ENCODE measurements at regions not wholly inside any gene's neighbourhood (a gene's known extent, or its start where the extent isn't known, plus 50 kb on each side); places are given as distances from the start of the nearest gene placed in this dataset.
A peak's percentile ranks its signal among the peaks of the same experiment; 100 is the strongest.

GRCh38 chr12:28090835-28091234 is 99.4 kb upstream of the CCDC91 start:
- peaks cover 12% of the 10 kb centered on the region for H3K4me1 ChIP-seq
- no peak overlapping the region for H3K27ac ChIP-seq
- Mint-ChIP-seq H3K4me1 (peaks cover 15% of the 10 kb centered on the region), H3K36me3 (no peaks in the 10 kb centered on the region), H3K27me3 (ENCODE audit: insufficient read depth, low read depth) (peaks cover 2% of the 10 kb centered on the region), H3K4me3 (no peak overlapping the region), H3K9me3 (no peaks in the 10 kb centered on the region), H3K27ac (no peak overlapping the region)
- H3K27me3 ChIP-seq = no peaks in the 10 kb centered on the region
- no peaks in the 10 kb centered on the region for H3K79me2 ChIP-seq (ENCODE audit: low read depth)
- no peak overlapping the region for H3K4me2 ChIP-seq
- H3K9me3 ChIP-seq (ENCODE audit: low read depth) = no peaks in the 10 kb centered on the region
- no peak overlapping the region for H3K9ac ChIP-seq
- no peak for DNase-seq (ENCODE audit: low spot score)
- TF ChIP-seq CTCF (IDR thresholded peaks at IDR 0.05) = no peak
- no peaks in the 10 kb centered on the region for H3K36me3 ChIP-seq
- H3F3A ChIP-seq (ENCODE audit: low read depth) = no peaks in the 10 kb centered on the region
- H2AFZ ChIP-seq (replicated peaks) = no peak overlapping the region
- H3K4me3 ChIP-seq = no peak overlapping the region
- H4K20me1 ChIP-seq (ENCODE audit: low read depth) = no peaks in the 10 kb centered on the region

- Mint-ChIP-seq H3K9me3 (no peaks in the 10 kb centered on the region), H3K27ac (no peak overlapping the region), H3K4me3 (no peak overlapping the region), H3K36me3 (no peaks in the 10 kb centered on the region), H3K4me1 (peaks cover 18% of the 10 kb centered on the region), H3K27me3 (ENCODE audit: insufficient read depth, low read depth) (peaks cover 2% of the 10 kb centered on the region)
- no peak for TF ChIP-seq EZH2 (IDR thresholded peaks at IDR 0.05)
- no peak for TF ChIP-seq CTCF (IDR thresholded peaks at IDR 0.05)
- no peak for TF ChIP-seq EZH2phosphoT487 (IDR thresholded peaks at IDR 0.05)
- H3K4me2 ChIP-seq = no peak overlapping the region
- peaks cover 12% of the 10 kb centered on the region for H3K4me1 ChIP-seq
- no peak overlapping the region for H3K9ac ChIP-seq
- DNase-seq (ENCODE audit: low spot score) = no peak
- no peak overlapping the region for H3K4me3 ChIP-seq
- no peak overlapping the region for H2AFZ ChIP-seq (replicated peaks)
- no peaks in the 10 kb centered on the region for H3K9me3 ChIP-seq (ENCODE audit: low read depth)
- H3F3A ChIP-seq (ENCODE audit: low read depth) = no peaks in the 10 kb centered on the region
- no peaks in the 10 kb centered on the region for H3K36me3 ChIP-seq
- H4K20me1 ChIP-seq (ENCODE audit: low read depth) = no peaks in the 10 kb centered on the region
- no peaks in the 10 kb centered on the region for H3K79me2 ChIP-seq (ENCODE audit: low read depth)
- H3K27me3 ChIP-seq = no peaks in the 10 kb centered on the region
- H3K27ac ChIP-seq = no peak overlapping the region
These were observed 97.9 kb upstream of the CCDC91 start for GRCh38 chr12:28092396-28092795.

GRCh38 chr12:28096649-28097048 is 93.6 kb upstream of the CCDC91 start:
- no peak overlapping the region for H3K27ac Mint-ChIP-seq
- TF ChIP-seq EZH2 (IDR thresholded peaks at IDR 0.05) (no peak), EZH2phosphoT487 (IDR thresholded peaks at IDR 0.05) (no peak), CTCF (IDR thresholded peaks at IDR 0.05) (no peak)
- no peak overlapping the region for H3K27ac ChIP-seq
- H3K9me3 ChIP-seq (ENCODE audit: low read depth) = no peaks in the 10 kb centered on the region
- no peaks in the 10 kb centered on the region for H3F3A ChIP-seq (ENCODE audit: low read depth)
- no peaks in the 10 kb centered on the region for H3K4me1 ChIP-seq
- DNase-seq (ENCODE audit: low spot score) = no peak
- no peaks in the 10 kb centered on the region for H3K27me3 ChIP-seq
- H3K9me3 Mint-ChIP-seq = no peaks in the 10 kb centered on the region
- H3K36me3 Mint-ChIP-seq = no peaks in the 10 kb centered on the region
- H3K79me2 ChIP-seq (ENCODE audit: low read depth) = no peaks in the 10 kb centered on the region
- H2AFZ ChIP-seq (replicated peaks) = no peak overlapping the region
- no peaks in the 10 kb centered on the region for H4K20me1 ChIP-seq (ENCODE audit: low read depth)
- no peak overlapping the region for H3K4me3 Mint-ChIP-seq
- no peak overlapping the region for H3K9ac ChIP-seq
- no peak overlapping the region for H3K4me2 ChIP-seq
- H3K36me3 ChIP-seq = no peaks in the 10 kb centered on the region
- peaks cover 2% of the 10 kb centered on the region for H3K27me3 Mint-ChIP-seq (ENCODE audit: insufficient read depth, low read depth)
- H3K4me1 Mint-ChIP-seq = peaks cover 7% of the 10 kb centered on the region
- H3K4me3 ChIP-seq = no peak overlapping the region

- no peaks in the 10 kb centered on the region for H3K9me3 ChIP-seq (ENCODE audit: low read depth)
- H3K36me3 ChIP-seq = no peaks in the 10 kb centered on the region
- Mint-ChIP-seq H3K27ac (no peak overlapping the region), H3K4me3 (no peak overlapping the region), H3K36me3 (no peaks in the 10 kb centered on the region), H3K27me3 (ENCODE audit: insufficient read depth, low read depth) (no peaks in the 10 kb centered on the region), H3K9me3 (no peaks in the 10 kb centered on the region), H3K4me1 (peaks cover 7% of the 10 kb centered on the region)
- H2AFZ ChIP-seq (replicated peaks) = peak overlapping the region; percentile 15
- H3K9ac ChIP-seq = no peak overlapping the region
- H3K27me3 ChIP-seq = no peaks in the 10 kb centered on the region
- H3K4me1 ChIP-seq = no peaks in the 10 kb centered on the region
- H3K4me3 ChIP-seq = no peak overlapping the region
- TF ChIP-seq CTCF (IDR thresholded peaks at IDR 0.05) = no peak
- TF ChIP-seq EZH2phosphoT487 (IDR thresholded peaks at IDR 0.05) = no peak
- no peak for TF ChIP-seq EZH2 (IDR thresholded peaks at IDR 0.05)
- no peaks in the 10 kb centered on the region for H3F3A ChIP-seq (ENCODE audit: low read depth)
- H4K20me1 ChIP-seq (ENCODE audit: low read depth) = no peaks in the 10 kb centered on the region
- DNase-seq (ENCODE audit: low spot score) = no peak
- no peak overlapping the region for H3K27ac ChIP-seq
- H3K4me2 ChIP-seq = no peak overlapping the region
- H3K79me2 ChIP-seq (ENCODE audit: low read depth) = no peaks in the 10 kb centered on the region
These were observed 93.0 kb upstream of the CCDC91 start for GRCh38 chr12:28097221-28097620.
